K562 (cell line): ENCODE measurements at regions not wholly inside any gene's neighbourhood (a gene's known extent, or its start where the extent isn't known, plus 50 kb on each side); places are given as distances from the start of the nearest gene placed in this dataset.

Experiments used
- CHD4 ChIP-seq: fragments of 200-600 bp; sonication (generic); IDR thresholded peaks from 3 replicates; pipeline ENCODE4 v1.6.1; 2012; ENCODE audit warnings: low read depth, mild to moderate bottlenecking, mixed read lengths, low read length, inconsistent platforms; ENCODE audit not compliant: insufficient read depth, insufficient replicate concordance, poor library complexity, severe bottlenecking
- E2F4 ChIP-seq: sonication (generic); formaldehyde crosslinking; IDR thresholded peaks from 2 replicates; pipeline ENCODE4 v1.8.0; 2022; ENCODE audit warnings: mild to moderate bottlenecking, low read depth, missing genetic modification reagents
- EP300 ChIP-seq: IDR thresholded peaks from 2 replicates; pipeline ENCODE4 v1.6.1; 2012; ENCODE audit warnings: low read length, improper control_type of control experiment
- JUNB ChIP-seq: fragments of 450-650 bp; formaldehyde crosslinking; conservative IDR thresholded peaks from 2 replicates; pipeline ENCODE4 v1.4.0; 2020; ENCODE audit warnings: mild to moderate bottlenecking
- NFXL1 ChIP-seq: fragments of 450-650 bp; formaldehyde crosslinking; IDR thresholded peaks from 2 replicates; pipeline ENCODE4 v1.4.0; 2021; ENCODE audit warnings: mild to moderate bottlenecking
- TCF7L2 ChIP-seq: fragments of 150-350 bp; IDR thresholded peaks from 2 replicates; pipeline ENCODE4 v1.6.1; 2016; ENCODE audit warnings: low read depth, mild to moderate bottlenecking, low read length, moderate library complexity
- ZNF224 ChIP-seq: sonication (generic); formaldehyde crosslinking; IDR thresholded peaks from 2 replicates; pipeline ENCODE4 v1.8.0; 2022; ENCODE audit warnings: mild to moderate bottlenecking, missing genetic modification reagents
- ZZZ3 ChIP-seq: fragments of 450-650 bp; IDR thresholded peaks from 2 replicates; pipeline ENCODE4 v1.6.1; 2016; ENCODE audit warnings: antibody characterized with exemption, mild to moderate bottlenecking, moderate library complexity
- TF ChIP-seq, protein P1 (sequence below): sonication (generic); formaldehyde crosslinking; IDR thresholded peaks from 2 replicates; pipeline ENCODE4 v1.8.1; 2023; ENCODE audit warnings: mild to moderate bottlenecking, missing genetic modification reagents

- TF ChIP-seq E2F4 (CRISPR knock-in tag): no peak
- no peak for TF ChIP-seq NFXL1 (CRISPR knock-in tag)
- no peak for TF ChIP-seq EP300
- no peak for TF ChIP-seq JUNB (CRISPR knock-in tag)
- TF ChIP-seq TCF7L2: no peak
- no peak for TF ChIP-seq ZNF224 (CRISPR knock-in tag)
- TF ChIP-seq ZZZ3: no peak
- TF ChIP-seq, protein P1, sequence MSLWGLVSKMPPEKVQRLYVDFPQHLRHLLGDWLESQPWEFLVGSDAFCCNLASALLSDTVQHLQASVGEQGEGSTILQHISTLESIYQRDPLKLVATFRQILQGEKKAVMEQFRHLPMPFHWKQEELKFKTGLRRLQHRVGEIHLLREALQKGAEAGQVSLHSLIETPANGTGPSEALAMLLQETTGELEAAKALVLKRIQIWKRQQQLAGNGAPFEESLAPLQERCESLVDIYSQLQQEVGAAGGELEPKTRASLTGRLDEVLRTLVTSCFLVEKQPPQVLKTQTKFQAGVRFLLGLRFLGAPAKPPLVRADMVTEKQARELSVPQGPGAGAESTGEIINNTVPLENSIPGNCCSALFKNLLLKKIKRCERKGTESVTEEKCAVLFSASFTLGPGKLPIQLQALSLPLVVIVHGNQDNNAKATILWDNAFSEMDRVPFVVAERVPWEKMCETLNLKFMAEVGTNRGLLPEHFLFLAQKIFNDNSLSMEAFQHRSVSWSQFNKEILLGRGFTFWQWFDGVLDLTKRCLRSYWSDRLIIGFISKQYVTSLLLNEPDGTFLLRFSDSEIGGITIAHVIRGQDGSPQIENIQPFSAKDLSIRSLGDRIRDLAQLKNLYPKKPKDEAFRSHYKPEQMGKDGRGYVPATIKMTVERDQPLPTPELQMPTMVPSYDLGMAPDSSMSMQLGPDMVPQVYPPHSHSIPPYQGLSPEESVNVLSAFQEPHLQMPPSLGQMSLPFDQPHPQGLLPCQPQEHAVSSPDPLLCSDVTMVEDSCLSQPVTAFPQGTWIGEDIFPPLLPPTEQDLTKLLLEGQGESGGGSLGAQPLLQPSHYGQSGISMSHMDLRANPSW (CRISPR knock-in tag): no peak
- TF ChIP-seq CHD4: no peak
Observed at GRCh38 chr3:178437236-178437635, 99.0 kb upstream of the KCNMB2 start.
